ENCODE measurements at regions not wholly inside any gene's neighbourhood (a gene's known extent, or its start where the extent isn't known, plus 50 kb on each side); places are given as distances from the start of the nearest gene placed in this dataset.
"Not testable (repeated sequence)": the region's sequence is repeated elsewhere in the genome, so short reads cannot be mapped to it uniquely, and the experiment has no call there.

DNA sequence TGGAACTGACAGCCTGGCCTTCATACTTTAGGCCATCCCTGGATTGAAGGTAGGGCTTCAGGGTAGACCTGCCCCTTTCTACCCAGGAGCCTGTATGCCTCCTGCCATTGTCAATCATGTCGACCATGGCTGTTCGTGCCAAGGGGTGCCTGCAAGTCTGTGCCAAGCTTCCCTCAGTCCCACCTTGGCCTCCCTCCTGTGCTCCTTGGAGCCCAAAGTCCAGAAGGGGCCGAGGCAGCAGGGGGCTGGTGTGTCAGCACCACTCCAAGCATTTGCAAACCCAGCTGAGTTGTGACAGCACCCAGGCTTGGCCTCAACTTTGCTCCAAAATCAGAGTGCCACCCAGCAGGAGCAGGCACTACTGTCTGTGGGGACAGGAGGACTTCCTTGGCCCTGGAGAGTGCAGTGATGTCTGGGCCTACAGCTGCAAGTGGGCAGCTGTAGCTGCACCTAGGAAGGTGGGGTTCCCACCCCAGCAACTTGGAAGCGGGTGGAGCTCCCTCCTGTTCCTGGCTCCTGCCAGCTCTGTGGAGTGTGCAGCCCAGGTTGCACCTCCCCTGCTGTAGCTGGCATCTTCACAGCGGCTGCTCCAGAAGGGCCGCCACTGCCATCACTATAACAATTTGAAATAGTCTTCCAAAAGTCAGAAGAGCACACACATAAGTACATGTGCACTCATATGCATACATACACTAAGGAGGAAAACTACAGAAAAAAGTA lies 1719.3 kb downstream of the HACE1 start:
- DNase-seq: peak in 3 of 10 donors; percentile 27 to 66 (median 38)
- intact Hi-C loops (cut with DNase I): no loop called here

DNA sequence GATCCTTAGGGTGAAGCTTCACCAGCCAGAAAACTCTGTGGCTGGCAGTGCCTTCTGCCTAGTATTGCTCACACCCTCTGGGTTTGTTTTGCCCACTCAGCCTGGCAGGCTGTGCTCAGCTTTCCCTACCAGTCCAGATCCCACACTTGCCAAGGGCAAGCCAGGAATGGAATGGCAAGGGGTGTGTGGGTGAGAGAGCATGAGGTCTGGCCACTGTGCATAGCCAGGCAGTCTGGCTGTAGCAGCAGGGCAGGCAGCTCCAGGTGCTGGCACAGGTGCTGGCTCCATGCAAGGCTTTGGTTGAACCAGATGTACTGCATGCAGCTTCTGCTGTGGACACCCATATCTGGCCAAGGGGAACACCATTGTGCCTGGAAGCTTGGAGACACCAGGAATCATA lies 1720.3 kb downstream of the HACE1 start:
- peak in 1 of 10 donors; percentile 65 for DNase-seq
- intact Hi-C loops (cut with DNase I): no loop called here

GRCh38 chr6:103124471-103124870 lies 1731.0 kb downstream of the GRIK2 start:
- DNase-seq: no peak
- intact Hi-C loops (cut with DNase I): no loop called here

- peak in 9 of 10 donors; percentile 17 to 81 (median 46) for DNase-seq
- intact Hi-C loops (cut with DNase I): no loop called here
These were observed 1729.5 kb downstream of the GRIK2 start for GRCh38 chr6:103122766-103123601.

- intact Hi-C loops (cut with DNase I): no loop called here
- DNase-seq: no peak
These were observed 1725.5 kb downstream of the GRIK2 start for GRCh38 chr6:103119056-103119455.

GRCh38 chr6:103114582-103114981 lies 1721.1 kb downstream of the GRIK2 start:
- intact Hi-C loops (cut with DNase I): no loop called here
- DNase-seq: no peak

DNA sequence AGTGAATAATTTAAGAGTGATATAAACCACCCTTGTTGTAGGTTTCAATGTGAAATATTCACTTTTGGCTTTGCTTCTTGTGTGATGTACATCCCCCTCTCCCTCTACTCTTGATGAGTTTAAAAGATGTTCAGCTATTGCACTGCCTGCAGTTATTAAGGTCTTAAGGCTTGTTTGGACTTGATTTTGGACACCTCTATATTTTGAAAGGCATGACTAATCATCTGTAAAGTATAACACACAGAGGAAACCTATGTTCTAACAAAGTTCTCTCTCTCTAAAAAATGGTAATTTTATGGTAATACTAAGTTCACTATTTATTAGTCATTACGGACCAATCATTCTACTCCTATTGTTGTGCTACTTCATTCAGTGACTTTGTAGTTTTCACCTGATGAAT lies 1719.9 kb downstream of the GRIK2 start:
- intact Hi-C loops (cut with DNase I): no loop called here
- DNase-seq: no peak

- intact Hi-C loops (cut with DNase I): no loop called here
- DNase-seq: no peak
These were observed 1714.5 kb downstream of the GRIK2 start for GRCh38 chr6:103107985-103108384.

DNA sequence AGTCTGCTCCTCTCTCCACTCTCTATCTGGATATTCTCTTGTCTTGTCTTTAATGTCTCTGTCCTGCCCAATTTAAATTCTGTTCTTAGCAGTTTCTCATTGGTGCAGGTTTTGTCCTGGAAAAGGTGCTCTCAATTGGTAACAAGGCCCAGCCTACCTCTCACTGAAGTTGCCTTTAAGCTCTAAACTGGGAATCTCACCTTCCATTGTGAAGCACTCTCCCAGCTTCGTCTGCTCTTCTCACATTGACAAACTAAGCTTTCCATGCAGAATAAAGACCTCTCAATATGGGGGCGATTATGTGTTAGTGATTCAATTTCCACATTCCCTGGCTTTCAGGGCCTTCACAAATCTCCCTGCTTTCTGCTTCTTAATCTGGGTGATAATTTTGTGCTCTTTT lies 1712.2 kb downstream of the GRIK2 start:
- intact Hi-C loops (cut with DNase I): no loop called here
- no peak for DNase-seq

GRCh38 chr6:103101267-103101666 lies 1707.8 kb downstream of the GRIK2 start:
- intact Hi-C loops (cut with DNase I): no loop called here
- no peak for DNase-seq

GRCh38 chr6:103092414-103092813 lies 1698.9 kb downstream of the GRIK2 start:
- intact Hi-C loops (cut with DNase I); DNase-seq: not testable (repeated sequence)

- DNase-seq: no peak
- intact Hi-C loops (cut with DNase I): no loop called here
These were observed 1692.3 kb downstream of the GRIK2 start for GRCh38 chr6:103085801-103086200.

DNA sequence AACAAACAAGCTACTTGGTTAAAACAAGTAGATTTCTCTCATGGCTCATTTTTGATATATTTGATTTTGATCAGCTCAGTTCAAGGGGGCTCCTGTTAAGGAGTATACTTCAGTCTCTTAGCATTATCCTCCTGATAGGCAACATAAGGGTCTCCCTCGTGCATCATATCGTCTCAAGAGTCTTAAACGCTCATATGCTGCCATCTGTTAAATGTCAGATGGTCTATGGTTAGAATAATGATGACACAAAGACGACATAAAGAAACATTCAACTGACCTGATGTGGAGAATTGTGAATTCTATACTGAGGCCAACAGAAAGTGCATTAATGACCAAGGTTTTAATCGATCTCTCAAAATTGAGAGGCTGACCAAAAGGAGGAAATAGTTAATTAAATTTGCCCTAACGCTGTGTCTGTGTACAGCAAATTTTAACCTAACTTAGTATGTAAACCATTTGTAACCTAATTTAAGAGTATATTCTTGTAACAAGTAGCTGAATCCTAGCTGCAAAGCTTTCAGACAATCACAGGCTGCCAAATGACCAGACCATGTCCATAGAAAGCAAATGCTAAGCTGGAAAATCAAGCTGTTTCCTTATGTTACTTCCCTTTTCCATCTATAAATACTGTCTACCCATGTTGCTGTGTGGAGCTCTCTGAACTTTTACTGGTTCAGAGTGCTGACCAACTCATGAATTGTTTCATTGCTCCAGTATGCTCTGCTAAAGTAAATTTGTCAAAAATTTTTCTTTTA lies 1688.5 kb downstream of the GRIK2 start:
- intact Hi-C loops (cut with DNase I): no loop called here
- no peak for DNase-seq

DNA sequence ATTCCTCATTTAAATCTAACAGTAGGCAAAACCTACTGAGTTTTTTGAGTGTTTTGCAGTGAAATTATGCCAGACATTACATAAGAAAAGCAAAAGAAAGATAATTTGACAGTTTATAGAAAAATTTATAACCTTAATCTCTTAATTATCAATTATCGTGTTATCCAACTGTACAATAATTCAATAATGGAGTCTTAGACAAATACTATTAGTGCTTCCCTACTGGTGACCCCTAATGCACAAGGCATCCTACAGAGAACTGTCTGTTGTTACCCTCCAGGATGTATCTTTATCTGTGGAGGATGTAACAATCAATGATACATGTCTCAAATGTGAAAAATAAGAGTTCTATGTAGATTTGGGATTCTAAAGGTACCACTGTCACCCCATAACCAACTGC lies 1687.6 kb downstream of the GRIK2 start:
- intact Hi-C loops (cut with DNase I): no loop called here
- no peak for DNase-seq

- intact Hi-C loops (cut with DNase I): no loop called here
- DNase-seq: no peak
These were observed 1687.0 kb downstream of the GRIK2 start for GRCh38 chr6:103080497-103080896.

GRCh38 chr6:103079867-103080266 lies 1686.4 kb downstream of the GRIK2 start:
- intact Hi-C loops (cut with DNase I): no loop called here
- no peak for DNase-seq

GRCh38 chr6:103062136-103062535 lies 1668.6 kb downstream of the GRIK2 start:
- intact Hi-C loops (cut with DNase I): no loop called here

DNA sequence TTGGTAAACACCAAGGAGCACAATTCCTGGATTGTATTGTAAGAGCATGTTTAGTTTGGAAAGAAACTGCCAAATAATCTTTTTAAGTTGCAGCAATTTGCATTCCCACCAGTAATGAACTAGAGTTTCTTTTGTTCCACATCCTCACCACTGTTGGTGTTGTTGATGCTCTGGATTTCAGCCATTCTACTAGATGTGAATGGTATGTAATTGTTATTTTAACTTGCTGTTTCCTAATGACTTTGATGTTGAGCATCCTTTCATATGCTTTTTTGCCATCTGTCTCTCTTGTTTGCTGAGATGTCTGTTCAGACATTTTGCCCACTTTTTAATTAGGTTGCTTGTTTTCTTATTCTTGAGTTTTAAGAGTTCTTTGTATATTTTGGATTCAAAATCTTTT lies 1654.1 kb downstream of the GRIK2 start:
- intact Hi-C loops (cut with DNase I): no loop called here
- no peak for DNase-seq

More at GRCh38 chr6:103062136-103062535, 1668.6 kb downstream of the GRIK2 start:
- no peak for DNase-seq

- no peak for DNase-seq
- intact Hi-C loops (cut with DNase I): no loop called here
These were observed 1648.8 kb downstream of the GRIK2 start for GRCh38 chr6:103042336-103042735.

- no peak for DNase-seq
- intact Hi-C loops (cut with DNase I): no loop called here
These were observed 1643.3 kb downstream of the GRIK2 start for GRCh38 chr6:103036846-103037245.

DNA sequence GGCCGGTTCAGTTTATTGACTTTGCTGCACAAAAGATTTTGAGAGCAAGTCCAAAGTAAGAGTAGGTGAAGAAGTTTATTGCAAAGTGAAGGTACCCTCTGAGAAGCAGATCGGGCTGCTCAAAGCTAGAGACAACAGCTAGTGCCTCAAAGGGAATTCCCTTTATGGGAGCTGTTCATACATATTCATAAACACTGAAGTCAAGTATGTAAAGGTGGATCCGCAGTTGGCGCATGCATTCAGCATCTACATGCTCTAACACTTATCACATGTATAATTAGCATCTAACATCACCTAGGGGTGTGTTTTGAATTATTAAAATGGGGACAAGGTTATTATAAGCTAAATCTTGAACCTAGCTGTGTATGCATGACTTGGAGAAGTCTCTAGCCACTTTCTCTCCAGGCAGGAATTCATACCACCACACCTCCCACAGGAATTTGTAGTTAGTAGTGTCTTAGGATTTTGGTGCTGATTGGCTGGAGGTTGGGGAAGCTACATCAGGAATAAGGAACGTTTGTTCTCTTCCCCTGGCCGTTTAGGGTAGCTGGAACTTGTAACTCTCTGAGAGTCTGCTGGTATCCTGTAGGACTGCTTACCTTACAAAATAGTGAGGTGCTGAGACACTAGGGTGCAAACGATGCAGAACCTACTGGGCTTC lies 1633.9 kb downstream of the GRIK2 start:
- no peak for DNase-seq
- intact Hi-C loops (cut with DNase I): no loop called here
